K562 (cell line): ENCODE measurements at regions not wholly inside any gene's neighbourhood (a gene's known extent, or its start where the extent isn't known, plus 50 kb on each side); places are given as distances from the start of the nearest gene placed in this dataset.

Experiments used
- ATAC-seq: fragments of 200-7000 bp; cut with Tn5 transposase; 3 replicates; pipeline ENCODE4 v1.9.1; 2020; ENCODE audit warnings: moderate library complexity
- BruUV-seq: library from RNA; stranded (reverse); fragments of 400-500 nt; replicated peaks from 2 replicates; lab custom pipeline; 2021; lab: Mats Ljungman, UMichigan
- CTCF ChIA-PET: fragments of 300-600 bp; formaldehyde crosslinking; extraction: SDS; loops from one replicate; lab custom pipeline; 2021; ENCODE audit warnings: low intra/inter-chr PET ratio; lab: Yijun Ruan, JAX
- POLR2A ChIA-PET: fragments of 300-600, 350-650 bp; sonication (Branson Sonifier 250); formaldehyde crosslinking; extraction: SDS; loops from one replicate; lab custom pipeline; 2021; ENCODE audit warnings: antibody characterized with exemption, inconsistent platforms; lab: Yijun Ruan, JAX
- DNase-seq, 4 experiments: peaks; one replicate each; pipeline versions ENCODE4 v3.0.0 to v3.0.0-alpha.2; 2011 to 2018; ENCODE audit warnings: low spot score in 3 of 4, mixed read lengths in 3 of 4; ENCODE audit errors: extremely low read depth in 1 of 4
- FAIRE-seq: peaks from 2 replicates; lab custom pipeline; 2011; peaks lifted over from hg19 to GRCh38; lab: Jason Lieb, UNC
- H2AFZ ChIP-seq: 2 replicates; pipeline ENCODE4 v1.6.0; 2011; ENCODE audit warnings: low read depth, low read length, control low read depth, inconsistent platforms
- H3K27ac ChIP-seq: fragments of 200-600 bp; 3 replicates; pipeline ENCODE4 v1.8.0; 2011; ENCODE audit warnings: low read depth, mild to moderate bottlenecking, control low read depth, inconsistent platforms, low read length, moderate library complexity, mixed read lengths; ENCODE audit errors: extremely low read depth
- H3K27me3 ChIP-seq, 2 experiments: fragments of 300-600 bp in 1 of 2; 2 replicates in 1 of 2; 3 replicates in 1 of 2; pipeline versions ENCODE4 v1.6.0 to v1.8.0; 2011; ENCODE audit warnings: inconsistent platforms in 2 of 2, low read length in 2 of 2, mild to moderate bottlenecking in 1 of 2, mixed read lengths in 1 of 2, moderate library complexity in 1 of 2; ENCODE audit not compliant: control insufficient read depth in 2 of 2, insufficient read depth in 2 of 2
- H3K36me3 ChIP-seq: fragments of 300-600 bp; 3 replicates; pipeline ENCODE4 v1.8.0; 2011; ENCODE audit warnings: mild to moderate bottlenecking, low read length, inconsistent platforms; ENCODE audit not compliant: control insufficient read depth, insufficient read depth
- H3K4me1 ChIP-seq, 2 experiments: fragments of 200-600 bp in 1 of 2; replicated peaks in 1 of 2; 2 replicates in 1 of 2; 3 replicates in 1 of 2; pipeline versions ENCODE4 v1.5.1 to v1.8.0; 2011; ENCODE audit warnings: inconsistent platforms in 2 of 2, low read length in 2 of 2, mild to moderate bottlenecking in 1 of 2, mixed read lengths in 1 of 2, moderate library complexity in 1 of 2; ENCODE audit not compliant: control insufficient read depth in 2 of 2, insufficient read depth in 2 of 2
- H3K4me2 ChIP-seq: 2 replicates; pipeline ENCODE4 v1.6.1; 2011; ENCODE audit warnings: low read length, control low read depth, inconsistent platforms, mixed read lengths; ENCODE audit not compliant: insufficient read depth
- H3K4me3 ChIP-seq: fragments of 200-600 bp; sonication (generic), shearing (Covaris generic); 2 replicates; pipeline ENCODE4 v1.5.1; 2016; ENCODE audit warnings: control low read depth, inconsistent platforms
- H3K79me2 ChIP-seq: fragments of 200-600 bp; 3 replicates; pipeline ENCODE4 v1.8.0; 2011; ENCODE audit warnings: low read length, inconsistent platforms; ENCODE audit not compliant: control insufficient read depth, insufficient read depth
- H3K9ac ChIP-seq, 2 experiments: 2 replicates each; pipeline versions ENCODE4 v1.6.0 to v1.6.1; 2011; ENCODE audit warnings: low read depth in 2 of 2, low read length in 2 of 2, control low read depth in 1 of 2, inconsistent platforms in 1 of 2, mild to moderate bottlenecking in 1 of 2, mixed read lengths in 1 of 2; ENCODE audit not compliant: insufficient read depth in 1 of 2
- H3K9me1 ChIP-seq: one replicate; pipeline ENCODE4 v1.6.0; 2011; ENCODE audit warnings: inconsistent platforms, mild to moderate bottlenecking, low read length, moderate library complexity; ENCODE audit not compliant: control insufficient read depth, insufficient read depth
- H3K9me3 ChIP-seq: replicated peaks from 2 replicates; pipeline ENCODE4 v1.5.1; 2011; ENCODE audit warnings: low read depth, low read length, inconsistent platforms; ENCODE audit not compliant: control insufficient read depth, insufficient read depth
- H4K20me1 ChIP-seq: replicated peaks from 2 replicates; pipeline ENCODE4 v1.6.1; 2011; ENCODE audit warnings: low read length, inconsistent platforms, mixed read lengths; ENCODE audit not compliant: control insufficient read depth, insufficient read depth
- CBFA2T2 ChIP-seq: fragments of 450-650 bp; conservative IDR thresholded peaks from 2 replicates; pipeline ENCODE4 v1.6.1; 2017; ENCODE audit warnings: mild to moderate bottlenecking
- CBFA2T3 ChIP-seq: fragments of 450-650 bp; IDR thresholded peaks from 2 replicates; pipeline ENCODE4 v1.6.1; 2017
- CHD4 ChIP-seq: fragments of 200-600 bp; sonication (generic); IDR thresholded peaks from 3 replicates; pipeline ENCODE4 v1.6.1; 2012; ENCODE audit warnings: low read depth, mild to moderate bottlenecking, mixed read lengths, low read length, inconsistent platforms; ENCODE audit not compliant: insufficient read depth, insufficient replicate concordance, poor library complexity, severe bottlenecking
- CTCFL ChIP-seq: IDR thresholded peaks from 2 replicates; pipeline ENCODE4 v1.6.1; 2011; ENCODE audit warnings: borderline replicate concordance, low read depth, mild to moderate bottlenecking, moderate library complexity, low read length; ENCODE audit not compliant: insufficient read depth, poor library complexity, severe bottlenecking
- DEAF1 ChIP-seq: fragments of 450-650 bp; formaldehyde crosslinking; IDR thresholded peaks from 2 replicates; pipeline ENCODE4 v1.4.0; 2020; ENCODE audit warnings: mild to moderate bottlenecking, moderate library complexity
- ETS2 ChIP-seq: IDR thresholded peaks from 2 replicates; pipeline ENCODE4 v1.6.1; 2016; ENCODE audit warnings: borderline replicate concordance, missing genetic modification characterization, mild to moderate bottlenecking, moderate library complexity, missing compliant biosample characterization; ENCODE audit not compliant: poor library complexity, severe bottlenecking
- ETV1 ChIP-seq: fragments of 450-650 bp; conservative IDR thresholded peaks from 2 replicates; pipeline ENCODE4 v1.6.1; 2016; ENCODE audit warnings: missing genetic modification characterization, control low read depth, low read depth, missing compliant biosample characterization
- HOXB6 ChIP-seq: fragments of 250-450 bp; sonication (Bioruptor Pico); IDR thresholded peaks from 2 replicates; pipeline ENCODE4 v1.5.1; 2022; ENCODE audit warnings: mild to moderate bottlenecking, borderline replicate concordance
- KLF6 ChIP-seq: fragments of 250-450 bp; sonication (Bioruptor Pico); IDR thresholded peaks from 2 replicates; pipeline ENCODE4 v1.4.0; 2020; ENCODE audit warnings: mild to moderate bottlenecking, moderate library complexity, borderline replicate concordance
- MEIS2 ChIP-seq: fragments of 450-650 bp; IDR thresholded peaks from 2 replicates; pipeline ENCODE4 v1.6.1; 2014; ENCODE audit warnings: mild to moderate bottlenecking; ENCODE audit not compliant: partially characterized antibody
- NCOA4 ChIP-seq: fragments of 450-650 bp; IDR thresholded peaks from 2 replicates; pipeline ENCODE4 v1.6.1; 2018; ENCODE audit warnings: mild to moderate bottlenecking; ENCODE audit not compliant: partially characterized antibody
- NFIC ChIP-seq: fragments of 450-650 bp; IDR thresholded peaks from 2 replicates; pipeline ENCODE4 v1.6.1; 2017; ENCODE audit warnings: mild to moderate bottlenecking, inconsistent platforms
- NFIX ChIP-seq: fragments of 250-450 bp; sonication (Bioruptor Pico); IDR thresholded peaks from 2 replicates; pipeline ENCODE4 v1.4.0; 2020; ENCODE audit warnings: low read depth, mild to moderate bottlenecking, moderate library complexity
- PCBP2 ChIP-seq: fragments of 200-400 bp; formaldehyde crosslinking; IDR thresholded peaks from 2 replicates; pipeline ENCODE4 v1.6.1; 2018; ENCODE audit warnings: low read length, low read depth, mild to moderate bottlenecking, moderate library complexity; ENCODE audit not compliant: poor library complexity, severe bottlenecking
- PTTG1 ChIP-seq: fragments of 450-650 bp; IDR thresholded peaks from 2 replicates; pipeline ENCODE4 v1.6.1; 2016; ENCODE audit warnings: low read depth, mild to moderate bottlenecking, missing genetic modification characterization, missing compliant biosample characterization
- TCF3 ChIP-seq: sonication (generic); formaldehyde crosslinking; IDR thresholded peaks from 2 replicates; pipeline ENCODE4 v1.4.0; 2020; ENCODE audit warnings: mild to moderate bottlenecking, missing genetic modification reagents
- ZBTB34 ChIP-seq: fragments of 250-450 bp; sonication (Bioruptor Pico); IDR thresholded peaks from 2 replicates; pipeline ENCODE4 v1.8.0; 2021; ENCODE audit warnings: mild to moderate bottlenecking, moderate library complexity
- ZNF780A ChIP-seq: fragments of 250-450 bp; sonication (Bioruptor Pico); IDR thresholded peaks from 2 replicates; pipeline ENCODE4 v1.5.0; 2021; ENCODE audit warnings: mild to moderate bottlenecking
- WGBS: fragments of 100-300 bp; shearing (Covaris generic); methylation state at CpG from one replicate; pipeline ENCODE4 v1.1.6; 2016; ENCODE audit warnings: low coverage, mixed read lengths; ENCODE audit not compliant: insufficient coverage; ENCODE audit errors: missing lambda C conversion rate; 5-methylcytosine and 5-hydroxymethylcytosine counted together
- in situ Hi-C: fragments of 300-500 bp; cut with MboI; formaldehyde crosslinking; loops from 4 replicates; pipeline ENCODE4 v1.15.0; 2018; ENCODE audit warnings: inconsistent platforms, mixed read lengths
- intact Hi-C: fragments of 100-400 bp; cut with micrococcal nuclease; formaldehyde crosslinking; loops from 2 replicates; pipeline ENCODE4 v1.14.2; 2022

GRCh38 chr6:3630258-3630835, 121.2 kb downstream of the PXDC1 start:
- H3K79me2 ChIP-seq = no peaks in the 10 kb centered on the region
- intact Hi-C loops (no loop called here), in situ Hi-C loops (no loop called here)
- H3K9me1 ChIP-seq = peaks cover 2% of the 10 kb centered on the region
- H3K27ac ChIP-seq = no peak overlapping the region
- H4K20me1 ChIP-seq = peaks cover 6% of the 10 kb centered on the region
- no peaks in the 10 kb centered on the region for H3K9me3 ChIP-seq
- H3K9ac ChIP-seq = no peak overlapping the region
- CTCF ChIA-PET = interaction anchor here (0.6 kb wide), 1 partner anchor 642 kb away, joined by 3 read pairs; no protein-coding TSS in a partner anchor
- H3K4me2 ChIP-seq = no peak overlapping the region
- POLR2A ChIA-PET = interaction anchor here (0.6 kb wide), 1 partner anchor 1977 kb away, joined by 3 read pairs; no protein-coding TSS in a partner anchor
- H3K4me1 ChIP-seq = peaks cover 4% of the 10 kb centered on the region in 2 experiments; a peak in 3 of 5 replicates
- WGBS = 41% methylated on average over 4 of the region's 4 CpGs
- peaks cover 44 to 49% of the 10 kb centered on the region in 2 experiments for H3K27me3 ChIP-seq
- FAIRE-seq (no peak), ATAC-seq (peak; percentile 76), DNase-seq (peak in 2 of 4 experiments; percentile 41 to 49)
- BruUV-seq = no TSS peak
- no peak overlapping the region for H3K4me3 ChIP-seq
- no peaks in the 10 kb centered on the region for H3K36me3 ChIP-seq
- H2AFZ ChIP-seq = no peak overlapping the region
- TF ChIP-seq ETV1 (tag) (no peak), TCF3 (CRISPR knock-in tag) (0 out of 2 replicates have a peak, but pooled peaks have one; percentile 40), ZBTB34 (CRISPR knock-in tag) (no peak), CBFA2T3 (peak; percentile 54), PCBP2 (no peak), PTTG1 (tag) (no peak), ETS2 (tag) (no peak), NCOA4 (no peak), ZNF780A (CRISPR knock-in tag) (no peak), CHD4 (no peak), CTCFL (no peak), DEAF1 (no peak), MEIS2 (no peak), NFIX (CRISPR knock-in tag) (no peak), HOXB6 (CRISPR knock-in tag) (no peak), KLF6 (no peak), CBFA2T2 (peak; percentile 18; the same call in 1 of the 2 replicates), NFIC (no peak)
